GM18870 (cell line): ENCODE measurements at regions not wholly inside any gene's neighbourhood (a gene's known extent, or its start where the extent isn't known, plus 50 kb on each side); places are given as distances from the start of the nearest gene placed in this dataset.
A peak's percentile ranks its signal among the peaks of the same experiment; 100 is the strongest.

Source experiments
- ATAC-seq: cut with Tn5 transposase; IDR thresholded peaks from one replicate; pipeline ENCODE4 v1.9.1; 2021; ENCODE audit warnings: moderate library complexity; ENCODE audit not compliant: unreplicated experiment

- no peak for ATAC-seq
Measured at GRCh38 chr16:73771196-73772064, 525.2 kb upstream of the PSMD7 start.

- no peak for ATAC-seq
Measured at GRCh38 chr16:73768786-73769203, 527.8 kb upstream of the PSMD7 start.

GRCh38 chr16:73764321-73764720 is 532.3 kb upstream of the PSMD7 start:
- ATAC-seq = no peak

- no peak for ATAC-seq
Measured at GRCh38 chr16:73756289-73757178, 540.1 kb upstream of the PSMD7 start.

GRCh38 chr16:73753931-73754330 is 542.7 kb upstream of the PSMD7 start:
- ATAC-seq = no peak

GRCh38 chr16:73750639-73751038 is 546.0 kb upstream of the PSMD7 start:
- no peak for ATAC-seq

- no peak for ATAC-seq
Measured at GRCh38 chr16:73747328-73747727, 549.3 kb upstream of the PSMD7 start.

- no peak for ATAC-seq
Measured at GRCh38 chr16:73746554-73746953, 550.1 kb upstream of the PSMD7 start.

GRCh38 chr16:73743665-73744496 is 552.7 kb upstream of the PSMD7 start:
- ATAC-seq = no peak

- ATAC-seq = no peak
Measured at GRCh38 chr16:73739049-73739769, 557.4 kb upstream of the PSMD7 start.

DNA sequence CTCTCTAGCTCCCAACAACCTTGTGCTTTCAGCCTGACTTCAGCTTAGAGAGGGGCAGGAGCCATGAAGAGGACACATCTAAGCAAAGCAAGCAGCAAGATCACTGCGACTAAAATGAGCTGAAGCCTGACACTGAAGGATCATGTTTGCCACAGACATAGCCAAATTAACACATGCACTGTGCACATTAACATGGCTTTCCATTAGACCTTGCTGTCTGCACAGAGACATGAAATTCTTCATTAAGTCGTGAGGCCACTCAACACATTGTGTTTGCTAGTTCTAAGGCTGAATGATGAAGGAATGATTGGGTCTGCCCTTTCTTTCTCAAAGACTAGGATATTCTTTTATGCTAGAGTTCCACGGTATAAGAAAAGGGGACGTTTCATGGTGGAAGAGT is 558.3 kb upstream of the PSMD7 start:
- ATAC-seq = no peak

DNA sequence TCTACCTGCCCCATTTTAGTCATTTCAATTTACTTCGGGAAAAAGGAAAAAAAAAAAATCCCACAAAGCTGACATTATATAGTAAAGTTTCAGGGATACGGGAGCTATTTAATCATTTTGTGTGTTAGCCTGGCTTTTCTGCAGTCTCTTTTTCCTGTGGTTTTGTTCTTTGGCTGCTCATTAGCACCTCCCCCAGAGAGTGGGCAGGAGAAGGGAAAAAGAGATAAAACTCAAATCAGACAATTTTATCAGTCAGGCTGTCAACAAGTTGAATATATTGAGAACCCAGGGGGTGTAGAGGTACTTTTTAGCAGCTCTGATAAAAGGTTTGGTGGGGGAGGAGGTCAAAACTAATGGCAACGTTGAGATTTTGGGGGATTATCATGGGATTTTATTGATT is 559.0 kb upstream of the PSMD7 start:
- no peak for ATAC-seq

DNA sequence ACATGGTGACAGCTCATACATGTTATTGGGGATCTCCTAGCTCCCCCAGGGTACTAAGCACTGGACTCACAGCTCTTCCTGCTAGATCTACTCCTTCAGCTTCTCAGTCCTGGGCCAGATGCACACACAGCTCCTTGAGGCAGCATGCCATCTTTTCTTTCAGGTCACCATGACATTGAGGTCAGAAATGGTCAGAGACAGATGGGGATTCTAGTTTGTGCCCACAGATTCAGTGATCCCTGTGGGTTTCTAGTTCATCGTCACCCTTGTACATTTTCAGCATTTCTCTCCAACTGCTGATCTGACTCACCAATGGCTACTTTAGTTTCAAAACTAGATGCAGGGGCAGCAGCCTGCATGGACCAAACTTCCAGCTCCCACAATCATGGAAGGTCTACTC is 560.7 kb upstream of the PSMD7 start:
- no peak for ATAC-seq

GRCh38 chr16:73735018-73735417 is 561.6 kb upstream of the PSMD7 start:
- peak; percentile 61 for ATAC-seq

DNA sequence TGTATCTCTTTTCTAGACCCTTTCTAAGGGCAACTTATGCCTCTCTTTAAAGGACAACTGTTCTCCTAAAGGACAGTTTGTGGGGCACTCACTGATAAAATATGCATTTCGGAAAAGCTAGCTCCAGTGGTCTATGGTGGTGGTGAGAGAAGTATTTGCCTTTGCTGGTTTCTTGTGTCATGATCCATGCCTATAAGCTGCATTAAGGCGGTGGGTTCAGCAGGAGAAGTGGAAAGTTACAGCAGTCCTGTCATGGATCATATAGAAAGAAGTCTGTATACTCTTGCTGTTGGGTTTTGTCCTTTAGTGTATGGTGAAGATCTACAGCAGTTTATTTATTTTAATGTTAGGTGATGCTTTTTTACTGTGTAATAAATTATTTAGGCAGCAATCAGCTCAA is 563.9 kb upstream of the PSMD7 start:
- ATAC-seq = no peak

- no peak for ATAC-seq
Measured at GRCh38 chr16:73732143-73732542, 564.5 kb upstream of the PSMD7 start.

DNA sequence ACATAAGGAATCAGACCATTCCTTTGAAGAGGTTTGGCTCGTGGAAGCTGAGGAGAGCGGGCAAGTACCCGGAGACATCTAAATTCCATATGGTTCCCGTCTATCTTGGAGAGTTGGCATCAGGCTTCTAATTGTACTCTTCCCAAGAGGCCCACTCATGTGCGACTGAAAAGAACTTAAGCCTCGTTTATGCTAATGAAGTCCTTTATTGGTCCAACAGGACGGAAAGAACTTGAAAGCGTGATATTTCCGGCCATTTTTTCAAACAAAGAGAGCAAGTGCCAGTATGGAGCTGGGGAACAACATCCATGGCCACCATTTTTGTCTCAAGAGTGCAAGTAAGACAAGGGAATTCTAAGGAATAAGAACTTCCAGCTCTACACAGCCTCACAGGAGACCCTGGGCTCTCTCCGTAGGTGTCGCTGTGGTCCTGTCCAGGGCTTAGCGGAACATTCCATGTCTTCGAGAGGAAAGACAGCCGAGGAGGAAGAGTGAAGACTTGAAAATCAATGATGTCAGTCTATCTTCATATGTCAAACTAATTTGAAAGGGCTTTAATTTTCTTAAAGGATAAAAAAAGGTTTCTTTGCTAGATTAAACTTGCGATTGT is 566.0 kb upstream of the PSMD7 start:
- ATAC-seq = no peak

DNA sequence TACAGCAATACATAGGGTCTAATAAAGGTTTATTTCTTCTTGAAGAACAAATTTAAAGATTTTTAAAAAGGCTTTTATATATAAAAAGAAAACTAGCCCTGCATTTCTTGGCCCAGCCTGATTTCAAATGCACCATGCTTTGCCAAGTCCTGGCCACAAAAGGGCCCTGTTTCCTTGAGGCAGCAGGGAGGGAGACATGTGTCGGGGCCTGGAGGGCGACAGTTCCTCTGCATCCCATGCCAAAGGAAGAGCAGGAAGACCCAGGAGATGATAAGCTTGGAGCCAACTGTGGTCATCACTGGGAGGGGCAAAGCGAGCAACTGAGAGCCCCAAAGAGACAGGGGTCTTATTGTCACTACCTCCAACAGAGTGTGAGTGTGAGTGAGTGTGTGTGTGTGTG is 571.5 kb upstream of the PSMD7 start:
- ATAC-seq = no peak

GRCh38 chr16:73724503-73724902 is 572.1 kb upstream of the PSMD7 start:
- no peak for ATAC-seq
